ENCODE measurements at regions not wholly inside any gene's neighbourhood (a gene's known extent, or its start where the extent isn't known, plus 50 kb on each side); places are given as distances from the start of the nearest gene placed in this dataset.

GRCh38 chr2:53021292-53021691 is 746.3 kb upstream of the CHAC2 start:
- DNase-seq, result no peak

- DNase-seq, result no peak
Measured at GRCh38 chr2:53018825-53019425, 748.7 kb upstream of the CHAC2 start.

GRCh38 chr2:53006980-53007379 is 760.6 kb upstream of the CHAC2 start:
- no peak for DNase-seq

- no peak for DNase-seq
Measured at GRCh38 chr2:53004413-53004812, 763.2 kb upstream of the CHAC2 start.

GRCh38 chr2:52995424-52995823 is 772.2 kb upstream of the CHAC2 start:
- no peak for DNase-seq

GRCh38 chr2:52976143-52976949 is 791.3 kb upstream of the CHAC2 start:
- DNase-seq, result no peak

GRCh38 chr2:52974127-52974526 is 793.5 kb upstream of the CHAC2 start:
- DNase-seq, result no peak

GRCh38 chr2:52970642-52971041 is 797.0 kb upstream of the CHAC2 start:
- no peak for DNase-seq

GRCh38 chr2:52968043-52968442 is 799.6 kb upstream of the CHAC2 start:
- no peak for DNase-seq

GRCh38 chr2:52964916-52965530 is 802.6 kb upstream of the CHAC2 start:
- DNase-seq, result no peak

GRCh38 chr2:52961403-52961802 is 806.2 kb upstream of the CHAC2 start:
- DNase-seq, result no peak

- no peak for DNase-seq
Measured at GRCh38 chr2:52960881-52961280, 806.7 kb upstream of the CHAC2 start.

- DNase-seq, result no peak
Measured at GRCh38 chr2:52959801-52960200, 807.8 kb upstream of the CHAC2 start.

- no peak for DNase-seq
Measured at GRCh38 chr2:52956766-52957165, 810.8 kb upstream of the CHAC2 start.

- DNase-seq, result no peak
Measured at GRCh38 chr2:52956118-52956517, 811.5 kb upstream of the CHAC2 start.

- no peak for DNase-seq
Measured at GRCh38 chr2:52955079-52955478, 812.5 kb upstream of the CHAC2 start.

GRCh38 chr2:52940101-52940500 is 827.5 kb upstream of the CHAC2 start:
- DNase-seq, result no peak

GRCh38 chr2:52939250-52939649 is 828.4 kb upstream of the CHAC2 start:
- no peak for DNase-seq

- DNase-seq, result no peak
Measured at GRCh38 chr2:52936029-52936428, 831.6 kb upstream of the CHAC2 start.

GRCh38 chr2:52934920-52935640 is 832.5 kb upstream of the CHAC2 start:
- no peak for DNase-seq

- no peak for DNase-seq
Measured at GRCh38 chr2:52934323-52934898, 833.2 kb upstream of the CHAC2 start.

- DNase-seq, result no peak
Measured at GRCh38 chr2:52933878-52934277, 833.7 kb upstream of the CHAC2 start.

- DNase-seq, result no peak
Measured at GRCh38 chr2:52931660-52932059, 835.9 kb upstream of the CHAC2 start.
